Large intestine (tissue), 3 donors: ENCODE measurements at regions not wholly inside any gene's neighbourhood (a gene's known extent, or its start where the extent isn't known, plus 50 kb on each side); places are given as distances from the start of the nearest gene placed in this dataset.
"Not testable (repeated sequence)": the region's sequence is repeated elsewhere in the genome, so short reads cannot be mapped to it uniquely, and the experiment has no call there.

Experiments
- DNase-seq, 2 donors: peaks; one replicate each; pipeline versions ENCODE4 v3.0.0 to v3.0.0-alpha.2; 2013
- H3K27ac ChIP-seq: one replicate; pipeline ENCODE4 v1.5.1; 2013; ENCODE audit warnings: low read length
- H3K27me3 ChIP-seq: 2 replicates; pipeline ENCODE4 v1.6.1; 2013; ENCODE audit warnings: low read length; ENCODE audit not compliant: control insufficient read depth, insufficient read depth
- H3K36me3 ChIP-seq: 2 replicates; pipeline ENCODE4 v1.6.1; 2013; ENCODE audit warnings: low read length; ENCODE audit not compliant: control insufficient read depth, insufficient read depth
- H3K4me1 ChIP-seq: one replicate; pipeline ENCODE4 v1.6.1; 2013; ENCODE audit warnings: low read length; ENCODE audit not compliant: control insufficient read depth, insufficient read depth
- H3K4me3 ChIP-seq: one replicate; pipeline ENCODE4 v1.5.1; 2013; ENCODE audit warnings: low read length
- H3K9me3 ChIP-seq: one replicate; pipeline ENCODE4 v1.6.1; 2013; ENCODE audit warnings: mild to moderate bottlenecking, low read depth, low read length, moderate library complexity; ENCODE audit not compliant: control insufficient read depth
- WGBS: methylation state at CpG from one replicate; pipeline ENCODE4 v1.1.5; 2013; ENCODE audit warnings: low lambda C conversion rate; ENCODE audit not compliant: insufficient coverage; 5-methylcytosine and 5-hydroxymethylcytosine counted together

DNA sequence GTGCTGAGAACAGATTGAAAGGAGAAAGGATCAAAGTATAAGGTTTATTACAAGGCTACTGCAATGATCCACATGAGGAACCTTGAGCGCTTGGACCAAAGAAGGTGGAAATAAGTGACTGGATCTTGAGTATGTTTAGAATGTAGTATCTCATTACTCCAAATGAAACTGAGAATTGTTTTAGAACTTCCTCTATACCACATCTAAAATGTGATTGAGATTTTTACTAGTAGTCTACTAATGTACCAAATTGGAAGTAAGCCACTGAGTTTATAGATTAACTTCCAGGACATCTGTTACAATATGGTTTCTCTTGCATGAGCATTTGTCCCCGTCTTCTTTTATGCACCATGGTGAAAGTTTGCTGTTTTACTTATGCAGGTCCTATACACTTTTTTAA is 300.5 kb downstream of the SUCLG1 start:
- no peaks in the 10 kb centered on the region for H3K4me1 ChIP-seq
- H3K36me3 ChIP-seq: no peaks in the 10 kb centered on the region
- no peaks in the 10 kb centered on the region for H3K9me3 ChIP-seq
- H3K4me3 ChIP-seq: no peak overlapping the region
- DNase-seq: no peak
- H3K27ac ChIP-seq: no peak overlapping the region
- 80% methylated on average over 1 of the region's 2 CpGs for WGBS
- H3K27me3 ChIP-seq: no peaks in the 10 kb centered on the region

DNA sequence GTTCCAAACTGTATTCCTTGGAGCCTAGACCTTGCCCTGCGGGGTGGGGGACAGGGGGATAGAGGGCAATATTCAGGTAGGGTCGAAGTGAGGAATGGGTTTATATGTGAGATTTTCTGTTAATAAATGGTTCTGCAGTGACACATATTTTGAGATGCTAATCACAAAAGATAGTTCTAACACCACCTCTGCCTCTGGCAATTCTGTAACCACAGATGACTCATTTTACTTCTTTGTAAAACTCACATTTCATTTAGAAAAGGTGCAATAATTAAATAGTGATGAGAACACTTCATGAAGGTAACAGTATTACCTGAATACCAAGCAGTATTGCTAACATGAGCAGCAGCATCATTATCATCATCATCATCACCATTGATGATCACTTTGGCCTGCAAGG is 306.6 kb downstream of the SUCLG1 start:
- Histone ChIP-seq H3K36me3 (no peaks in the 10 kb centered on the region), H3K4me3 (no peak overlapping the region), H3K27me3 (no peaks in the 10 kb centered on the region), H3K4me1 (no peaks in the 10 kb centered on the region), H3K27ac (no peak overlapping the region), H3K9me3 (no peaks in the 10 kb centered on the region)
- no CpG with 5 or more reads among the region's 2 CpGs for WGBS
- no peak for DNase-seq

- Histone ChIP-seq H3K27me3 (no peaks in the 10 kb centered on the region), H3K27ac (no peak overlapping the region), H3K9me3 (no peaks in the 10 kb centered on the region), H3K4me1 (no peaks in the 10 kb centered on the region), H3K36me3 (no peaks in the 10 kb centered on the region), H3K4me3 (no peak overlapping the region)
- DNase-seq: no peak
- 100% methylated on average over 2 of the region's 4 CpGs for WGBS
Measured at GRCh38 chr2:84144345-84144744, 314.7 kb downstream of the SUCLG1 start.

GRCh38 chr2:84137034-84137433 is 322.0 kb downstream of the SUCLG1 start:
- WGBS: no CpG with 5 or more reads among the region's 3 CpGs
- DNase-seq: no peak
- Histone ChIP-seq H3K4me1 (no peaks in the 10 kb centered on the region), H3K36me3 (no peaks in the 10 kb centered on the region), H3K4me3 (no peak overlapping the region), H3K9me3 (no peaks in the 10 kb centered on the region), H3K27ac (no peak overlapping the region), H3K27me3 (no peaks in the 10 kb centered on the region)

DNA sequence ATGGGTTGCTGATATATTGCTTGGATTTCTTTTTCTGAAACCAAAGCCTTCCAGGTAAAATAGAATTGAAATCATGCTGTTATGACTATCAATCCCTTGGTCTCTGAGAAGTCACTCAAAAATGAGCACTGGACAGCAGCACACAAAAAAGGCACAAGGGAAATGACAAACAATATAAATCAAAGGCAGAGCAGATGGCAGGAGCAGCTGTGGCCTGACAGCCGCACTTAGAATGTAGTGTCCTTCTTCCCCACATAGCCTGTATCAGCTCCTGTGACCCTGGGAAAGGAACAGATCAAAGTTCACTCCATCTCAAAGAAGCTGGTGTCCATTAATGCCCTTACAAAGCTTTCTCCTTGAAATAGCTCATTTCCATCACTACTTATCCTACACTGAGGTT is 326.7 kb downstream of the SUCLG1 start:
- Histone ChIP-seq H3K4me3 (no peak overlapping the region), H3K27ac (no peak overlapping the region), H3K4me1 (no peaks in the 10 kb centered on the region), H3K9me3 (no peaks in the 10 kb centered on the region), H3K36me3 (no peaks in the 10 kb centered on the region), H3K27me3 (no peaks in the 10 kb centered on the region)
- no CpG with 5 or more reads among the region's 1 CpG for whole genome bisulfite sequencing
- no peak for DNase-seq

GRCh38 chr2:84131278-84131830 is 327.7 kb downstream of the SUCLG1 start:
- no peak overlapping the region for H3K4me3 ChIP-seq
- no peak overlapping the region for H3K27ac ChIP-seq
- no peaks in the 10 kb centered on the region for H3K27me3 ChIP-seq
- H3K36me3 ChIP-seq: no peaks in the 10 kb centered on the region
- DNase-seq: no peak
- no peaks in the 10 kb centered on the region for H3K4me1 ChIP-seq
- WGBS: 57% methylated on average over 1 of the region's 1 CpG
- no peaks in the 10 kb centered on the region for H3K9me3 ChIP-seq

DNA sequence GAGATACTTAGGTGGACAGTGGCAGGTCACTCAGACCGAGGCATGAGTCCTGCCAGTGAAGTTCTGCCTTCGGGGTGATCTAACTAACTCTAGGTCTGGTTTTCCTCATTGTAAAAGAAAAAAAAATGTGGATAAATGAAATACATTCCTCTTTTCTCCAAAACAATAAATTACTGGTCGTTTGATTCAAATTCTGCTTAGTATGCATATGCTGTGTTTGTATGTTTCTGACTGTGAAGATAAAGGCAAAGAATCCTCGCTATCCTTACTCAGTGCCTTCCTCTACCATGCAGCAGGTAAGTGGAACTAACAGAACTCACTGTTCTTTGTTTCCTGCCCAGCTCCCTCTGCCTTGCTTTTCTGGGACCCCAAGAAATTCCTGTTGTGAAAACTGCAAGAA is 330.1 kb downstream of the SUCLG1 start:
- H3K4me3 ChIP-seq: no peak overlapping the region
- 100% methylated on average over 1 of the region's 4 CpGs for WGBS
- H3K4me1 ChIP-seq: no peaks in the 10 kb centered on the region
- H3K36me3 ChIP-seq: no peaks in the 10 kb centered on the region
- no peak for DNase-seq
- no peak overlapping the region for H3K27ac ChIP-seq
- H3K9me3 ChIP-seq: no peaks in the 10 kb centered on the region
- no peaks in the 10 kb centered on the region for H3K27me3 ChIP-seq

DNA sequence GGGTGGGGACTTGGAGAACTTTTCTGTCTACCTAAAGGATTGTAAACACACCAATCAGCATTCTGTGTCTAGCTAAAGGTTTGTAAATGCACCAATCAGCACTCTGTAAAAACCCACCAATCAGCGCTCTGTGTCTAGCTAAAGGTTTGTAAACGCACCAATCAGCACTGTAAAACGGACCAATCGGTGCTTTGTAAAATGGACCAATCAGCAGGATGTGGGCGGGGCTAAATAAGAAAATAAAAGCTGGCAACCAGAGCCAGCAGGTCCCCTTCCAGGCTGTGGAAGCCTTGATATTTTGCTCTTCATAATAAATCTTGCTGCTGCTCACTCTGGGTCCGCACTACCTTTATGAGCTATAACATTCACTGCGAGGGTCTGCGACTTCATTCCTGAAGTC is 331.3 kb downstream of the SUCLG1 start:
- H3K27ac ChIP-seq, H3K36me3 ChIP-seq, H3K9me3 ChIP-seq, H3K4me3 ChIP-seq, DNase-seq, H3K27me3 ChIP-seq, H3K4me1 ChIP-seq: not testable (repeated sequence)
- WGBS: 100% methylated on average over 1 of the region's 8 CpGs

- H3K9me3 ChIP-seq: no peaks in the 10 kb centered on the region
- WGBS: 20% methylated on average over 1 of the region's 3 CpGs
- H3K27ac ChIP-seq: no peak overlapping the region
- no peaks in the 10 kb centered on the region for H3K27me3 ChIP-seq
- no peaks in the 10 kb centered on the region for H3K4me1 ChIP-seq
- H3K4me3 ChIP-seq: no peak overlapping the region
- H3K36me3 ChIP-seq: no peaks in the 10 kb centered on the region
- DNase-seq: no peak
Measured at GRCh38 chr2:84126530-84126929, 332.6 kb downstream of the SUCLG1 start.

DNA sequence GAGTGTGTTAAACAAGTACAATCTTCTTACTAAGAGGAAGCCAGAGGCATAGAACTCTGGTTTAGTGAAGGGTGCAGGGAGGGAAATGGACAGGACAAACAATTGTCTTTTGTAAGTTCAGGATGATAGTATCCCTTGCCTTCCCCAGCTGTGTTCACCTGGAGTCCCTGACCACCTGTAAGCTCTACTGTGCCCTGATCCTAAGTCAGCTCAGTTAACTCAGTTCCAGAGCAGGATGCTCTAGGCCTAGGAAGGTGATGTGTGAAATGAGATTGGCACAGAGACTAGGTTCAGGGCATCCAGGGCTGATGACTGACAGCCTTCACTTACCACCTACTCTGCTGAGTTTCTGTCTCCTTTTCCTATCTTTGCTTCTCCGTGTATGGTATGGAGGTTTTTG is 333.0 kb downstream of the SUCLG1 start:
- no CpG with 5 or more reads among the region's 1 CpG for WGBS
- DNase-seq: no peak
- H3K27me3 ChIP-seq: no peaks in the 10 kb centered on the region
- H3K9me3 ChIP-seq: no peaks in the 10 kb centered on the region
- H3K4me3 ChIP-seq: no peak overlapping the region
- no peak overlapping the region for H3K27ac ChIP-seq
- no peaks in the 10 kb centered on the region for H3K36me3 ChIP-seq
- no peaks in the 10 kb centered on the region for H3K4me1 ChIP-seq

- H3K9me3 ChIP-seq: no peaks in the 10 kb centered on the region
- no CpG with 5 or more reads among the region's 4 CpGs for WGBS
- H3K4me1 ChIP-seq: no peaks in the 10 kb centered on the region
- no peak overlapping the region for H3K4me3 ChIP-seq
- no peaks in the 10 kb centered on the region for H3K27me3 ChIP-seq
- DNase-seq: no peak
- no peak overlapping the region for H3K27ac ChIP-seq
- H3K36me3 ChIP-seq: no peaks in the 10 kb centered on the region
Measured at GRCh38 chr2:84116143-84116542, 342.9 kb downstream of the SUCLG1 start.
